ENCODE measurements at regions not wholly inside any gene's neighbourhood (a gene's known extent, or its start where the extent isn't known, plus 50 kb on each side); places are given as distances from the start of the nearest gene placed in this dataset.

GRCh38 chr18:61658431-61658830, 234.4 kb downstream of the RNF152 start:
- H3K9me3 ChIP-seq (replicated peaks; ENCODE audit: control insufficient read depth, insufficient read depth, low read length) = no peaks in the 10 kb centered on the region
- H4K20me1 ChIP-seq (replicated peaks; ENCODE audit: control insufficient read depth, extremely low read depth, insufficient read depth, low read length) = no peaks in the 10 kb centered on the region
- no peak overlapping the region for H3K9ac ChIP-seq (replicated peaks; ENCODE audit: extremely low read depth, insufficient read depth, low read length)
- no peaks in the 10 kb centered on the region for H3K9me1 ChIP-seq (replicated peaks; ENCODE audit: control insufficient read depth, extremely low read depth, insufficient read depth, low read length)
- no peaks in the 10 kb centered on the region for H3K4me1 ChIP-seq (ENCODE audit: control insufficient read depth, extremely low read depth, insufficient read depth, low read length)
- H3K27me3 ChIP-seq (ENCODE audit: control insufficient read depth in 2 of 2, insufficient read depth in 2 of 2, low read length in 2 of 2) = no peaks in the 10 kb centered on the region
- dilution Hi-C loops (cut with MboI; ENCODE audit: extremely low pct_ligation_motif_present, low sequenced_read_pairs) = no loop called here
- DNase-seq (ENCODE audit: low read depth, low spot score) (no peak), FAIRE-seq (no peak)
- no peak overlapping the region for H2AFZ ChIP-seq (ENCODE audit: low read depth, low read length)
- BruUV-seq (replicated peaks) = no TSS peak
- intact Hi-C loops (cut with micrococcal nuclease) = no loop called here
- no peak overlapping the region for H3K4me2 ChIP-seq (ENCODE audit: insufficient read depth, low read length)
- ChIA-PET POLR2A (no interaction called here), CTCF (interaction anchor here (1.0 kb wide), 1 partner anchor 13 kb away, joined by 3 read pairs; no protein-coding TSS in a partner anchor)
- no peak overlapping the region for H3K4me3 ChIP-seq (replicated peaks in 1 of 3; ENCODE audit: insufficient read depth in 1 of 3, low read depth in 1 of 3, low read length in 3 of 3)
- no peak for TF ChIP-seq POLR2A (IDR thresholded peaks at IDR 0.05; ENCODE audit: low read depth, low read length)
- no peak for TF ChIP-seq MYC (IDR thresholded peaks at IDR 0.05; ENCODE audit: low read depth, low read length)
- TF ChIP-seq JUN (IDR thresholded peaks at IDR 0.05; ENCODE audit: borderline replicate concordance, insufficient read depth, insufficient read length, low read depth) = no peak
- no peak for TF ChIP-seq FOS (IDR thresholded peaks at IDR 0.05; ENCODE audit: borderline replicate concordance, insufficient read depth, low read length)
- TF ChIP-seq MAX (IDR thresholded peaks at IDR 0.05; ENCODE audit: insufficient read depth, insufficient read length) = no peak
- no peak for TF ChIP-seq CTCF (IDR thresholded peaks at IDR 0.05; ENCODE audit: extremely low read depth in 1 of 2, insufficient read depth in 1 of 2, low read depth in 1 of 2, low read length in 2 of 2)
- TF ChIP-seq EZH2 (IDR thresholded peaks at IDR 0.05; ENCODE audit: borderline replicate concordance, low read depth, low read length, severe bottlenecking) = no peak
- TF ChIP-seq GATA2 (IDR thresholded peaks at IDR 0.05; ENCODE audit: insufficient read depth, insufficient read length, low read depth, low read length) = no peak
- no peak for TF ChIP-seq POLR2AphosphoS5 (IDR thresholded peaks at IDR 0.05; ENCODE audit: insufficient read depth, low read depth, low read length)
- H3K79me2 ChIP-seq (ENCODE audit: control insufficient read depth, insufficient read depth, low read length) = no peaks in the 10 kb centered on the region
- no peaks in the 10 kb centered on the region for H3K36me3 ChIP-seq (ENCODE audit: control insufficient read depth in 2 of 2, extremely low read depth in 1 of 2, insufficient read depth in 2 of 2, low read length in 2 of 2)
- H3K27ac ChIP-seq (ENCODE audit: insufficient read depth, low read depth, low read length) = no peak overlapping the region

All from endothelial cell of umbilical vein (primary cell).